ENCODE measurements at regions not wholly inside any gene's neighbourhood (a gene's known extent, or its start where the extent isn't known, plus 50 kb on each side); places are given as distances from the start of the nearest gene placed in this dataset.

DNA sequence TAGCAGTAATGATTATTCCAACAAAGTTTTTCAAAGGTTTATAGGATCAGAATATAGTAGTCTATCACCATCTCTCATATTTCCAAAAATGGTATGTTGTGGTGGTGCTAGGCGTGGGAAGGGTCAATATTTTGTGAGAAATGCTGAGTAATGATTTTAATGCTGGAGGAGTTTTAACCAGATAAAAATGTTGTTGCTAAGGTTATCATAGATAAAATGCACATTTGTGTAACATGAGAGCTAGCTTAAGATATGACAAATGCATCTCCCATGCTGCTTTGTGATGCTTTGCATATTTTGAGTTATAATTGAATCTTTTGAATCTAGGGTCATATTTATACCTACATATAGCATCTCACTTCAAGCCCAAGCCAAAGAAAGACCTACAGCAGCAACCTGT, 103.9 kb upstream of the ROBO1 start:
- TF ChIP-seq, protein P1, sequence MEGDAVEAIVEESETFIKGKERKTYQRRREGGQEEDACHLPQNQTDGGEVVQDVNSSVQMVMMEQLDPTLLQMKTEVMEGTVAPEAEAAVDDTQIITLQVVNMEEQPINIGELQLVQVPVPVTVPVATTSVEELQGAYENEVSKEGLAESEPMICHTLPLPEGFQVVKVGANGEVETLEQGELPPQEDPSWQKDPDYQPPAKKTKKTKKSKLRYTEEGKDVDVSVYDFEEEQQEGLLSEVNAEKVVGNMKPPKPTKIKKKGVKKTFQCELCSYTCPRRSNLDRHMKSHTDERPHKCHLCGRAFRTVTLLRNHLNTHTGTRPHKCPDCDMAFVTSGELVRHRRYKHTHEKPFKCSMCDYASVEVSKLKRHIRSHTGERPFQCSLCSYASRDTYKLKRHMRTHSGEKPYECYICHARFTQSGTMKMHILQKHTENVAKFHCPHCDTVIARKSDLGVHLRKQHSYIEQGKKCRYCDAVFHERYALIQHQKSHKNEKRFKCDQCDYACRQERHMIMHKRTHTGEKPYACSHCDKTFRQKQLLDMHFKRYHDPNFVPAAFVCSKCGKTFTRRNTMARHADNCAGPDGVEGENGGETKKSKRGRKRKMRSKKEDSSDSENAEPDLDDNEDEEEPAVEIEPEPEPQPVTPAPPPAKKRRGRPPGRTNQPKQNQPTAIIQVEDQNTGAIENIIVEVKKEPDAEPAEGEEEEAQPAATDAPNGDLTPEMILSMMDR (IDR thresholded peaks at IDR 0.05): no peak
- no peak for TF ChIP-seq ZFX (IDR thresholded peaks at IDR 0.05; ENCODE audit: borderline replicate concordance)

All from 22Rv1 (cell line).